Activated T-cell treated with anti-CD3 and anti-CD28 coated beads, Interleukin-2, amount 50 U/mL, for 4 hours (primary cell): ENCODE measurements at regions not wholly inside any gene's neighbourhood (a gene's known extent, or its start where the extent isn't known, plus 50 kb on each side); places are given as distances from the start of the nearest gene placed in this dataset.

Experiments used
- ATAC-seq, 2 donors: fragments of 200-7000 bp; cut with Tn5 transposase; one replicate each; pipeline ENCODE4 v1.10.0; 2021
- DNase-seq: peaks from one replicate; pipeline ENCODE4 v3.0.0-alpha.2; 2020
- H3K27me3 Mint-ChIP-seq: one replicate; pipeline ENCODE4 v1.8.0; 2021; ENCODE audit warnings: low read depth, mixed read lengths
- H3K36me3 Mint-ChIP-seq: one replicate; pipeline ENCODE4 v1.8.0; 2022; ENCODE audit warnings: mixed read lengths; ENCODE audit not compliant: insufficient read depth
- H3K4me1 Mint-ChIP-seq: one replicate; pipeline ENCODE4 v1.8.0; 2021; ENCODE audit warnings: low read depth, mixed read lengths
- H3K4me3 Mint-ChIP-seq: one replicate; pipeline ENCODE4 v1.8.0; 2021; ENCODE audit warnings: mild to moderate bottlenecking, moderate library complexity, mixed read lengths
- H3K9me3 Mint-ChIP-seq: one replicate; pipeline ENCODE4 v1.8.0; 2021; ENCODE audit warnings: mixed read lengths

GRCh38 chr10:27451054-27451453, 53.0 kb upstream of the RAB18 start:
- Mint-ChIP-seq H3K27me3 (peaks cover 1% of the 10 kb centered on the region), H3K9me3 (no peaks in the 10 kb centered on the region), H3K4me1 (peaks cover 7% of the 10 kb centered on the region), H3K36me3 (no peaks in the 10 kb centered on the region), H3K4me3 (no peak overlapping the region)
- DNase-seq (no peak), ATAC-seq (no peak)

DNA sequence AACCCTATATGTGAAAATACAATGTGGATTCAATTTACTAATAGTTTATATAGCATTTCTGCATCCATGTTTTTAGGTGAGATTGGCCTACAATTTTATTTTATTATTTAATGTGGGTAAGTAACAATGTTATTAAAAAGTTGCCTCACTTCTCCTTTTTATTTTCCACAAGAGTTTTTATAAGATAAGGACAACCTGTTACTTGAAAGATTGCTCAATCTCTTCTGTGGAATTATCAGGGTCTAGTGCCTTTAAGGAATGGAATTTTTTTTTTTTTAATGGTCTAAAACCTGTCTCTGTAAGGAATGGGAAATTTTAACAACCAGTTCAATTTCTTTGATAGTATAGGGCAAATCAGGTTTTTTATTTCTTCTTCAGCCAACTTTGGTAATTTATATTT, 53.9 kb upstream of the RAB18 start:
- DNase-seq (no peak), ATAC-seq (no peak)
- no peaks in the 10 kb centered on the region for H3K9me3 Mint-ChIP-seq
- peaks cover 1% of the 10 kb centered on the region for H3K27me3 Mint-ChIP-seq
- H3K4me1 Mint-ChIP-seq = peaks cover 7% of the 10 kb centered on the region
- no peak overlapping the region for H3K4me3 Mint-ChIP-seq
- no peaks in the 10 kb centered on the region for H3K36me3 Mint-ChIP-seq

DNA sequence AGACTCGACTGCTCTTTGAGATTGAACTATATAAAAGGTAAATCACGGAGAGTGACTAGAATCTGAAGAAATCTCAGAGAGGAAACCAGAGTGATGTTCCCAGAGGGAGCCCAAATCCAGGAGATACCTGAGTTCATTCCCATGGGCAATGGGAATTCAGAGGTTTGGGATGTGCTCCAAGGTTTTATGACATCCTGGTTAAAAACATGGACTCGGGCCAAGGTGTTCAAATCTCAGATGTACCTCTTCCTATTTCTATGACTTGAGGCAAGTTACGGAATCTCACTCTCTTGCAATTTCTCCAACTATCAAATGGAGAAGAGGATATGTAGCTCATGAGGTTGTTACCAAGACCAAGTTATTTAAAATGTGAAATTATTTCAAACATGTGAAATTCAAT, 54.5 kb upstream of the RAB18 start:
- Mint-ChIP-seq H3K4me3 (no peak overlapping the region), H3K27me3 (peaks cover 1% of the 10 kb centered on the region), H3K9me3 (no peaks in the 10 kb centered on the region), H3K36me3 (no peaks in the 10 kb centered on the region), H3K4me1 (peaks cover 7% of the 10 kb centered on the region)
- DNase-seq (no peak), ATAC-seq (no peak)

DNA sequence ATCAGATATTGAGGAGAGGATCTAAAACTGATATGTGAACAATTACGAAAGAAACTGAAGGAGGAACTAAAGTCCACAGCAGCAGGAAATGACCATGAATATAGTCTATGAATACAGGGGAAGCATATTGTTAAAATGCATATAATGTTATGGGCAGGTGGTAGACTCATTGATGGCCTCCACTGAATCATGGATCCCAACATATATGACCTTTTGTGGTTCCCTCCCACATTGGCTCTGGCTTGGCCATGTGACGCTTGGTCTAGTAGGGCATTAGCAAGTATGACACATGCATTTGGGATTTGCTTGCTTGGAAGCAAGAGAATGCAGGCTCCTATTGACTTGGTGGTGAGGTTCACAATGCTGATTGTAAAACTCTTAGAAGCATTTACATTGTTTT, 55.2 kb upstream of the RAB18 start:
- no peak overlapping the region for H3K4me3 Mint-ChIP-seq
- no peaks in the 10 kb centered on the region for H3K9me3 Mint-ChIP-seq
- H3K27me3 Mint-ChIP-seq = no peaks in the 10 kb centered on the region
- no peak for DNase-seq
- ATAC-seq = no peak
- no peaks in the 10 kb centered on the region for H3K36me3 Mint-ChIP-seq
- peaks cover 7% of the 10 kb centered on the region for H3K4me1 Mint-ChIP-seq

DNA sequence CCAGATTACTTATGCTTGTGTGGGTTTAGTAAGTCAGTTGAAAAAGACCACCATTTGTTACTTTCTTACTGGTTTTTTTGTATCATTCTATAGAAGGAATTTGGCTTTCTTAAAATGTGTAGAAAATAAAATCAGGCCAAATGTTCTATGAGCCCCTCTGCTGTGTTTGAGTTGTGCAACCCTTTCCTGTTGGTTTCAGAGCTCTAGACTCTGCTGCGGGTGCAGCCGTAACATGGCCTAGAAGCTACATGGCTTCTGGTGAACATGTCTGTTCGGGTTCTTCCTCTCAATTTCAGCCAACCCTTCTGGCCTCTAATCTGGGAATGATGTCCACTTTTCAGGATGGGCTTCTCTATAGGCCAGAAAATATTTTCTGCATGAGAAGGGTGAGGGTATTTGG, 56.6 kb upstream of the RAB18 start:
- no peak overlapping the region for H3K4me3 Mint-ChIP-seq
- ATAC-seq (no peak), DNase-seq (no peak)
- no peaks in the 10 kb centered on the region for H3K27me3 Mint-ChIP-seq
- no peaks in the 10 kb centered on the region for H3K9me3 Mint-ChIP-seq
- H3K4me1 Mint-ChIP-seq = peaks cover 7% of the 10 kb centered on the region
- no peaks in the 10 kb centered on the region for H3K36me3 Mint-ChIP-seq

DNA sequence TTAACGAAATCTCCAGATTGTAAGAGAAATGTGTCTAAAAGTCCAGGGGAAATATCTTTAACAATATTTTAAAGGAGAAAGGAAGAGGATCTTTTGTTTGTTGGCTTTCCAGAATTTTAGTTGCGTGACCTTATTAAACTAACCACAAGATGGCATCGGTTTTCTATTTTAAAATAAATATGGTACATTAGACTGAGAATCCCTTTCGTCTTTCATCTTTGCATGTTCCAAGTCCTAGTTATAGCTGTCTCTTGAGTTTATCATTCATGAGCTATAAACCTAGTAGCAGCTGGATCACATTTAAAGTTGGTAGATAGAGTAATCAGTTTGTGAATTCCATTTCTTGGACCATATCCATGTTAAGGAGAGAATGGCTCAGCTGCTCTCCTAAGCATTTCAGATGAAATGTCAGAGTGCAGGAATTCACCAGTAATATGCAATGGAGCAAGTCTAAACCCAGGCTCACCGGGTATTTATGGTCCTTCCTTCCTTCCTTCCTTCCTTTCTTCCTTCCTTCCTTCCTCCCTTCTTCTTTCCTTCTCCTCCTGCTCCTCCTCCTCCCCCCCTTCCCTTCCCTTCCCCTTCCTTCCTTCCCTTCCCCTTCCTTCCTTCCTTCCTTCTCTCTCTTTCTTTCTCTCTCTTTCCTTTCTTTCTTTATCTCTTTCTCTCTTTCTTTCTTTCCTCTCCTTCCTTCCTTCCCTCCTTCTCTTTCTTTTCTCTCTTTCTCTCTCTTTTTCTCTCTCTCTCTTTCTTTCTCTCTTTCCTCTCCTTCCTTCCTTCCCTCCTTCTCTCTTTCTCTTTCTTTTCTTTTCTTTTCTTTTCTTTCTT, 57.8 kb upstream of the RAB18 start:
- Mint-ChIP-seq H3K27me3 (no peaks in the 10 kb centered on the region), H3K4me1 (peaks cover 7% of the 10 kb centered on the region), H3K9me3 (no peaks in the 10 kb centered on the region), H3K36me3 (no peaks in the 10 kb centered on the region), H3K4me3 (no peak overlapping the region)
- DNase-seq = no peak
- ATAC-seq = peak in 1 of 2 donors; percentile 43

DNA sequence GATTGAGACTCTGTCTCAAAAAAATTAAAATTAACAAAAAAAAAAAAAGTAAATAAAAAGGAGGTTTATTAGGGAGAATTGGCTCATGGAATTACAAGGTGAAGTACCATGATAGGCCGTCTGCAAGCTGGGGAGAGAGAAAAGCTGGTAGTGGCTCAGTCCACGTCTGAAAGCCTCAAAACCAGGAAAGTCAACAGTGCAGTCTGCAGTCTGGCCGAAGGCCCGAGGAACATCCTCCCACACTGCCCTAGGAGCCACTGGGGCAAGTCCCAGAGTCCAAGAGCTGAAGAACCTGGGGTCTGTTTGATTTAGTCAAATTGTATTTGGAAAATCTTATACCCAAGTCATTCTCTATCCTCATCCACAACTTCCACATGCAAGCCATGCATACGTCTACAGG, 59.0 kb upstream of the RAB18 start:
- peaks cover 7% of the 10 kb centered on the region for H3K4me1 Mint-ChIP-seq
- ATAC-seq (no peak), DNase-seq (no peak)
- no peaks in the 10 kb centered on the region for H3K9me3 Mint-ChIP-seq
- H3K36me3 Mint-ChIP-seq = no peaks in the 10 kb centered on the region
- H3K4me3 Mint-ChIP-seq = no peak overlapping the region
- H3K27me3 Mint-ChIP-seq = no peaks in the 10 kb centered on the region

GRCh38 chr10:27440478-27440877, 63.6 kb upstream of the RAB18 start:
- H3K4me3 Mint-ChIP-seq = no peak overlapping the region
- DNase-seq (no peak), ATAC-seq (no peak)
- H3K4me1 Mint-ChIP-seq = no peaks in the 10 kb centered on the region
- no peaks in the 10 kb centered on the region for H3K9me3 Mint-ChIP-seq
- peaks cover 2% of the 10 kb centered on the region for H3K27me3 Mint-ChIP-seq
- no peaks in the 10 kb centered on the region for H3K36me3 Mint-ChIP-seq

DNA sequence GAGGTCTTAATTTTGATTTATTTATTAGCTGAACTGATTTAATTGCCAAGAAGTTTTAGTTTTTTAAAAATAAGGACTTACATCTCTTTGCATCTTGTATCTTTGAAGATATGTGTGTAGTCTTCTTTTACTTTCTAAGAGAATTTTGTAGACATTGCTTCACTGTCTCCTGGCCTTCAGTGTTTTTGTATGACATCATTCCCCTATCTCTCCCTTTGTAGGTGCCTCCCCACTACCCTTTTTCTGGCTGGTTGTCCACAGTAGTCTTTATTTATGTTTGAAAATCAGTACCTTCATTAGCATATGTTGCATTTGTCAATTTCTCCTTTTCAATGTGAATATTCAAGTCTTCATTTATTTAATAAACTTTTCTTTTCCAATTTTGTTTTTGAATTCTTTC, 64.1 kb upstream of the RAB18 start:
- no peaks in the 10 kb centered on the region for H3K36me3 Mint-ChIP-seq
- no peak overlapping the region for H3K4me3 Mint-ChIP-seq
- DNase-seq (no peak), ATAC-seq (no peak)
- H3K9me3 Mint-ChIP-seq = no peaks in the 10 kb centered on the region
- no peaks in the 10 kb centered on the region for H3K4me1 Mint-ChIP-seq
- H3K27me3 Mint-ChIP-seq = peaks cover 2% of the 10 kb centered on the region

GRCh38 chr10:27439101-27439500, 65.0 kb upstream of the RAB18 start:
- no peak for DNase-seq
- peaks cover 2% of the 10 kb centered on the region for H3K27me3 Mint-ChIP-seq
- ATAC-seq = no peak

DNA sequence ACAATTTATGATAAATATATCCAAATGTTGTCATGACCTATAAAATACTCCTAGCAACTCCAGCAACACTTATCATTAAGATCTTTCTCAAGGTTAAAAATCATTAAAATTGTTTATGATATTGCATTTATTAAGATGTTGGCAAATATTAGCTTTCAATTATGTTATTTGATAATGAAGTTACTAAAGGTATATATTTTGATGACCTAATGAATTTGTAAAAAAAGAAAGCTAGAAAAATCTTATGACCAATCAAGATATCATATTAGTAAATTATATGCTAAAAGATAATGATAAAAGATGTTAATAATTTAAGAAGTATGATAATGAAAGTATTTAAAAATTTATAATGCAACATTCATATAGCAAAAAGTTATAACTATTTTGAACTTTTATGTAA, 66.3 kb upstream of the RAB18 start:
- Mint-ChIP-seq H3K4me3 (no peak overlapping the region), H3K36me3 (no peaks in the 10 kb centered on the region), H3K9me3 (no peaks in the 10 kb centered on the region), H3K4me1 (no peaks in the 10 kb centered on the region), H3K27me3 (peaks cover 2% of the 10 kb centered on the region)
- DNase-seq (no peak), ATAC-seq (no peak)

More at GRCh38 chr10:27439101-27439500, 65.0 kb upstream of the RAB18 start:
- Mint-ChIP-seq H3K4me3 (no peak overlapping the region), H3K36me3 (no peaks in the 10 kb centered on the region), H3K4me1 (no peaks in the 10 kb centered on the region), H3K9me3 (no peaks in the 10 kb centered on the region)

DNA sequence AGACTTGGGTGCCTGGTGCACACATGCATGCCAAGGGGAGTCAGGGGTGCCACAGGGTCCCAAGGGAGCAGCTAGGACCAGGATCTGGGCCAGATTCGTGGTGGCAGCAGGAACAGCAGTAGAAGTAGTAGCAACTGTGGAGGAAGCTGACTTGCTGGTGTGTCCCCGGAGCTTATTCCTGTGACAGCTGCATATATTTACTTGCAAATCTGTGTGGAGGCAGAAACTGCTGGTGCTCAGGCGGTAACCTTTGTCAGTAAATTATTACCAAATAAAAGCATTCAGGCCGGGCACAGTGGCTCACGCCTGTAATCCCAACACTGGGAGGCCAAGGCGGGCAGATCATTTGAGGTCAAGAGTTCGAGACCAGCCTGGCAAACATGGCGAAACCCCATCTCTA, 67.4 kb upstream of the RAB18 start:
- H3K27me3 Mint-ChIP-seq = peaks cover 2% of the 10 kb centered on the region
- no peaks in the 10 kb centered on the region for H3K9me3 Mint-ChIP-seq
- H3K4me1 Mint-ChIP-seq = no peaks in the 10 kb centered on the region
- ATAC-seq (no peak), DNase-seq (no peak)
- H3K4me3 Mint-ChIP-seq = no peak overlapping the region
- H3K36me3 Mint-ChIP-seq = no peaks in the 10 kb centered on the region

DNA sequence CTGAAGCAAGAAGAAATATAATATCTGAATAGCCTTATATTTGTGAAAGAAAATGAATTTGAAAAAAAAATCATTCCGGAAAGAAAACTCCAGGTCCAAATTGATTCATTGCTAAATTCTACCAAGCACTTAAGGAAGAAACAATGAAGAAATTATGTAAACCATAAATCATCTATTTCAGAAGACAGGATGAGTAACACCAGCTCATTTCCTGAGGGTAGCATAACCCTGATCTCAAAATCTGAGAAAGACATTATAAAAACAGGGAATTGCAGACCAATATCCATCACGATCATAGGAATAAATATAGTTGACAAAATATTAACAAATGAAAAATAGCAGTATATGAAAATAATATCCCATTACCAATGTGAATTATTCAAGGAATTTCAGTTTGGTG, 70.1 kb upstream of the RAB18 start:
- Mint-ChIP-seq H3K27me3 (peaks cover 2% of the 10 kb centered on the region), H3K4me1 (no peaks in the 10 kb centered on the region), H3K4me3 (no peak overlapping the region), H3K36me3 (no peaks in the 10 kb centered on the region), H3K9me3 (no peaks in the 10 kb centered on the region)
- ATAC-seq (no peak), DNase-seq (no peak)

GRCh38 chr10:27426948-27427467, 77.1 kb upstream of the RAB18 start:
- Mint-ChIP-seq H3K9me3 (peaks cover 13% of the 10 kb centered on the region), H3K4me1 (no peaks in the 10 kb centered on the region), H3K4me3 (no peak overlapping the region), H3K36me3 (no peaks in the 10 kb centered on the region), H3K27me3 (peaks cover 5% of the 10 kb centered on the region)
- ATAC-seq (no peak), DNase-seq (no peak)

DNA sequence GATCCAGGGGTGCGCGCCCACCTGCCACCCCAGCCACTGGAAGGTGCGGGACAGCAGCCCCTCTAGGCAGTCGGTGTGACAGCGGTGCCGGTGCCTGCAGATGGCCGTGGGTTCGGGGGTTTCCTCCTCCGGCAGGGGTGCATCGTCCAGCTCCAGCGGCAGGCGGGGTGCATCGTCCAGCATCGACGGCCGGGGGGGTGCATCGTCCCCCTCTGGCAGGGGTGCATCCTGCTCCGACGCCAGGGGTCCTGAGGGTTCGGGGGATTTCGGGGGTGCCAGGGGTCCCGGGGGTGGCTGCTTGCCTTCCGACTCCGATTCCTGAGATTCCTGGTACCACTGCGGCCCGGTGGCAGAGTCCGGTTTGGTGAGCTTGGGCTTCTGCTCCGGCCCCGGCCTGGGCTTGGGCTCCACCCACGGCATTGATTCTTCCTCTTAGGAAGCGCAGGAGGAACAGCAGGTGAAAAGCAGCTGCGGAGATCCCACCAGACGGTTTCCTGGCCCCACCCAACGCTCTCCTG, 90.2 kb upstream of the RAB18 start:
- Mint-ChIP-seq H3K4me1 (no peaks in the 10 kb centered on the region), H3K36me3 (no peaks in the 10 kb centered on the region), H3K4me3 (no peak overlapping the region), H3K9me3 (no peaks in the 10 kb centered on the region), H3K27me3 (peaks cover 38% of the 10 kb centered on the region)
- no peak for ATAC-seq
- DNase-seq = no peak
